Activated naive CD4-positive, alpha-beta T cell treated with anti-CD3 and anti-CD28 coated beads for 36 hours (primary cell): ENCODE measurements at regions not wholly inside any gene's neighbourhood (a gene's known extent, or its start where the extent isn't known, plus 50 kb on each side); places are given as distances from the start of the nearest gene placed in this dataset.

ENCODE experiments used
- CTCF ChIA-PET: fragments of 350-600 bp; sonication (Branson Sonifier 250); formaldehyde crosslinking; loops from one replicate; lab custom pipeline; 2021; ENCODE audit warnings: antibody characterized with exemption; lab: Charles Lee
- DNase-seq: peaks from one replicate; pipeline ENCODE4 v3.0.0-alpha.2; 2020
- H3K27ac Mint-ChIP-seq: one replicate; pipeline ENCODE4 v1.8.0; 2021; ENCODE audit warnings: mild to moderate bottlenecking, mixed read lengths
- H3K27me3 Mint-ChIP-seq: one replicate; pipeline ENCODE4 v1.8.0; 2021; ENCODE audit warnings: low read depth, mixed read lengths
- H3K36me3 Mint-ChIP-seq: one replicate; pipeline ENCODE4 v1.8.0; 2021; ENCODE audit warnings: low read depth, mixed read lengths
- H3K4me1 Mint-ChIP-seq: one replicate; pipeline ENCODE4 v1.8.0; 2021; ENCODE audit warnings: low read depth, mixed read lengths
- H3K4me3 Mint-ChIP-seq: one replicate; pipeline ENCODE4 v1.8.0; 2021; ENCODE audit warnings: mild to moderate bottlenecking, moderate library complexity, mixed read lengths
- H3K9me3 Mint-ChIP-seq: one replicate; pipeline ENCODE4 v1.8.0; 2021; ENCODE audit warnings: mixed read lengths
- intact Hi-C: fragments of 100-400 bp; cut with micrococcal nuclease; formaldehyde crosslinking; loops from one replicate; pipeline ENCODE4 v1.15.1; 2023

DNA sequence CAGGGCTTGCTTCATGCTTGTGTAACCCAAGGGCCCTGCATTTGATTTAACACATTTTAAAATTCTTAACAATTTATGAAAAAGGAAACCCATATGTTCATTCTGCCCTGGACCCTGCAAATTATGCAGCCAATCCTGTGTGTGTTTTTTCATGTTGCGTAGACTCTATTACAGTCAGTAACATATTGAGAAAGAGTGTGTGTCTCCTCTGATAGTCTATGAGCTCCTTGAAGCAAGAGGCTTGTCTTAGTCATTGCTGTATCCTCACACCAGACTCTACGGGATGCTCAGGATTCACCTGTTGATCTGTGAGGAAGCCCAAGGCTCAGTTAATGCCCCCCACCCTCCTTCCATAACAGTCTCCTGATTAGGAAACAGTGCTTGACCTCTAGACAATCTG, 177.3 kb upstream of the DMAC1 start:
- Mint-ChIP-seq H3K4me1 (peaks cover 73% of the 10 kb centered on the region), H3K27ac (peak overlapping the region; percentile 67), H3K9me3 (no peaks in the 10 kb centered on the region), H3K36me3 (no peaks in the 10 kb centered on the region), H3K27me3 (no peaks in the 10 kb centered on the region), H3K4me3 (no peak overlapping the region)
- CTCF ChIA-PET, result no interaction called here
- intact Hi-C loops, result loop anchor here (1.0 to 5.0 kb wide), 7 partner anchors 42 to 680 kb away; partner anchors contain the start of gene DMAC1
- no peak for DNase-seq

DNA sequence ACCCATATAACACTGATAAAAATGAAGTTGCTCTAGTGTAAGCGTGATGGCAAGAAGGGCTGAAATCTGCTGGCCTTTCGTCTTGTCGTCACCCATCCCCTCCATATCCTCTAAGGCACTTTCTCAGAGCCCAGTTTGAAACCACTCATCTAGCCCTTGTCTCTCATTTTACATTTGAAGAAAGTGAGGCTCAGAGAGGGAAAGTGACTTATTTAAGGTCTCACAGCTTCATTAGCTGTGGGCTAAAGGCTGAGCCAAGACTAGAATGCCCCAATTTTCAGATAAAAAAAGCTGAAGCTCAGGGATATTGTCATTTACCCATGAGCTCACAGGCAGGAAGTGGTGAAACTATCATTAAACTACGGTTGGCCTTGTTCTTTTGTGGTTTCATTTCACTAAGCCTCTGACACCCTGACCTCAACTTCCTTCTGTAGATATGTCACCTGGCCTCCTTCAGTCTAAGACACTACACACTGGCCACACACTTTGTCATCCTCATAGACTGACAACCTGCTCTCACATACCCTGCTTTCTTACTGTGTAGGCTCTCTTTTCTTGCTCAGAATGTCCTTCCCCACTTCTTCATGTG, 176.7 kb upstream of the DMAC1 start:
- CTCF ChIA-PET, result no interaction called here
- Mint-ChIP-seq H3K27ac (peak overlapping the region; percentile 67), H3K4me3 (no peak overlapping the region), H3K36me3 (no peaks in the 10 kb centered on the region), H3K27me3 (no peaks in the 10 kb centered on the region), H3K4me1 (peaks cover 67% of the 10 kb centered on the region), H3K9me3 (no peaks in the 10 kb centered on the region)
- intact Hi-C loops, result loop anchor here (1.0 to 5.0 kb wide), 7 partner anchors 41 to 679 kb away; partner anchors contain the start of gene DMAC1
- DNase-seq, result peak; percentile 71

DNA sequence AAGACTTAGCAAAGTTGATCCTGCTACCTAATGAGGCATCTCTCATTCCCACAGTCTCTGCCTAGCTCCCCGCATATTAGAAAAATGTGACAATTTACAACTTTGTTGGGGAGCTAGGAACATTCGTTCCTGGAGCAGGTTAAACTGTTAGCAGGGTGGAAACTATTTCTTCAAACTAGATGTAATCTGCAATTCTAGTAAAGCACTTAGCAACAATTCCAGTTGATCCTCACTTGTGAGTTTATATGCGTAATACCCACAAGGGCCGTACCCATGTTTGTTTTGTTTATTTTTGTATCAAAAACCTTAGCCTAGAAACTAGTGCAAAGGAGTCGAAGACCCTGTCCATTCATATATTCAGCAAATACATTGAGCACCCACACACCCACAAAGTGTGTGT, 175.8 kb upstream of the DMAC1 start:
- Mint-ChIP-seq H3K4me3 (no peak overlapping the region), H3K9me3 (no peaks in the 10 kb centered on the region), H3K27ac (no peak overlapping the region), H3K27me3 (no peaks in the 10 kb centered on the region), H3K36me3 (no peaks in the 10 kb centered on the region), H3K4me1 (peaks cover 59% of the 10 kb centered on the region)
- intact Hi-C loops, result loop anchor here (5.0 kb wide), 1 partner anchor 678 kb away; no protein-coding TSS in a partner anchor
- CTCF ChIA-PET, result no interaction called here
- DNase-seq, result no peak

DNA sequence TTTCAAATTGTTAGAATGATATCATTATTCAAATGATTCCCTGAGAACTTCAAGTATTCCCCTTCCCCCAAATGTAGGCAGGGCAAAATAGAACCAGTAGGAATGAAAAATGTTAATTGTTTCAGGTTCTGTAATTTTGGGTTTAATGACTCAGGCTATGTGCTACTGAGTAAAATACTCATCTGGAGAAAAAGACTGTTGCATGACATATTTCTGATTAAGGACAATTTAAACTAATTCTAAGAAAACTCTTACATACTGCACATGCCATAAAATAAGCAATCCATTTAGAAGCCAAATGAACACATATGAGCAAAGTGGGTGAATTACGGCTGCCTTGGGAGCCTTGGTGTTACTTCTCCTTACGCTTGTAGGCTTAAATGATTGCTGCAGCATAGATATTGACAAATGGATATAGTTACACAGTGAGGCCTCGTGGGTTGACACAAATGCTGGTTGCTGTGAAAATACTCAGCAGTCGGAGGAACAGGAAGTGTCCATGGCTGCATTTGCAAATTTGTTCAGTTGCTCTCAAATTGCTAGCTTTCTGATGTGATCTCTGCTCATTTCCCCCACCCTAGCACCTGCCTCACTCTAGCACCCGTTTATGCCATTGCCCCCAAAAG, 174.9 kb upstream of the DMAC1 start:
- intact Hi-C loops, result no loop called here
- H3K4me3 Mint-ChIP-seq, result no peak overlapping the region
- H3K27ac Mint-ChIP-seq, result no peak overlapping the region
- no peaks in the 10 kb centered on the region for H3K36me3 Mint-ChIP-seq
- H3K4me1 Mint-ChIP-seq, result peaks cover 56% of the 10 kb centered on the region
- peak; percentile 25 for DNase-seq
- H3K9me3 Mint-ChIP-seq, result no peaks in the 10 kb centered on the region
- CTCF ChIA-PET, result no interaction called here
- no peaks in the 10 kb centered on the region for H3K27me3 Mint-ChIP-seq

DNA sequence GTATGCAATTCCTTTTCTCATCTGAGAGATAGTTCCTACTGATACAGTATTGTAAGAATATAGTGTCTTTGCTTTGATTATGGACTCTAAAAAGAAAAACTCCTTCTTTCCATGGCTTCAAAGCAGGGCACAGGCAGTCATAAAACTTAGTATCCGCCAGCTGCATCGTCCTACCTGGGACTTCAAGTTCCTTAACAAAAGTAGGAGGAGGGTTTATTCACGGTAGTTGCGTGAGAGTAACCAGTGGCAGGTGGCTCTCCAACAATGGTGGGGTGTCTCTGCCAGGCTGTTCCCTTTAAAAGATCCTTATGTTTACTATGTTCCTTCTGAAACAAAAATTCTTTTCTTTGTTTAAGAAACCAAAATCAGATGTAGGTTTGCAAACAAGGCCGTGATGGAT, 173.5 kb upstream of the DMAC1 start:
- no peaks in the 10 kb centered on the region for H3K9me3 Mint-ChIP-seq
- no peak for DNase-seq
- no peak overlapping the region for H3K4me3 Mint-ChIP-seq
- no peak overlapping the region for H3K27ac Mint-ChIP-seq
- H3K27me3 Mint-ChIP-seq, result no peaks in the 10 kb centered on the region
- no peaks in the 10 kb centered on the region for H3K36me3 Mint-ChIP-seq
- intact Hi-C loops, result no loop called here
- CTCF ChIA-PET, result no interaction called here
- H3K4me1 Mint-ChIP-seq, result peaks cover 49% of the 10 kb centered on the region

DNA sequence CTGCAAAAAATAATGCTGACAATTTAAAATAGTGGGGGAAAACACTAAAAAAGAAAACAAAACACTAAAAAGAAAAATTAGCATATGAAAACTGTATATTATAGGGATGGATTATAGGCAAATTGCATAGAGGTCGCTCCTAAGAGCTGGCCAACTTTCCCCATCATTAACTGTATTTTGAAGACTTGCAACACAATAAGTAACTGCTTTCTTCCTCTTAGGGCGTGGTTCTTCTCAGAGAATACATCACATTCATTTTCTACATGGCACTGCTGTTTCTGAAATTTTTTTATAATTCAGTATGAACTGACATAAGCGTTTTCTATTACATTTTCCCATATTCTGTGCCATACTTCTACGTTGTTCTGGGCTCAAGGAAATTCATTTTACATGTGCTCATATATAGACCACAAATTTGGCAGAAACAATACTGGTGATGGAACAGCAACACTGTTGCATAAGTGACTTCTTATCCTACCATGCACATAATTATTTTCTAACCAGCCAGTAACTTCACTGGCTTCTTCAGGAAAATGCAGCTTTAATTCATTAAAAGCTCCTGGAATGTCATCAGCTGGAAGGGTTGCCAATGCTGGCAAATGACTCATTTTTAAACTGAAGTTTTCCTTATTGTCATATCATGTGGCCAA, 171.2 kb upstream of the DMAC1 start:
- DNase-seq, result no peak
- Mint-ChIP-seq H3K27ac (no peak overlapping the region), H3K27me3 (no peaks in the 10 kb centered on the region), H3K36me3 (no peaks in the 10 kb centered on the region), H3K4me3 (no peak overlapping the region), H3K9me3 (no peaks in the 10 kb centered on the region), H3K4me1 (peaks cover 40% of the 10 kb centered on the region)
- intact Hi-C loops, result no loop called here
- CTCF ChIA-PET, result no interaction called here

DNA sequence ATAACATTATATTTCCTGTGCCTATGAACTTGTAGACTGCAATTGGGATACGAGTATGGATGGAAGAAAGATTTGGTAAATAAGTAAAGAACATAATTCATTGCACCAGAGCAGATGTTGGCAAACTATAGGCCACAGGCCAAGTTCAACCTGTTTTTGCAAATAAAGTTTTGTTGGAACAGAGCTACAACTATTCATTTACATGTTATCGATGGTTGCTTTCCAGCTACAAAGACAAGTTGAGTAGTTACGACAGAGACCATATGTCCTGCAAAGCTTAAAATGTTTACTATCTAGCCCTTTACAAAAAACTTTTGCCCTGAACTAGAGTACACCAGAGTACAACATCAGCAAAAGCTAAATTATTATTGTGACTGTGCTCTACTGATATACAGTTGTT, 169.1 kb upstream of the DMAC1 start:
- no peak overlapping the region for H3K4me3 Mint-ChIP-seq
- H3K27me3 Mint-ChIP-seq, result no peaks in the 10 kb centered on the region
- intact Hi-C loops, result no loop called here
- H3K4me1 Mint-ChIP-seq, result peaks cover 21% of the 10 kb centered on the region
- DNase-seq, result no peak
- CTCF ChIA-PET, result no interaction called here
- no peaks in the 10 kb centered on the region for H3K36me3 Mint-ChIP-seq
- H3K27ac Mint-ChIP-seq, result no peak overlapping the region
- H3K9me3 Mint-ChIP-seq, result no peaks in the 10 kb centered on the region

DNA sequence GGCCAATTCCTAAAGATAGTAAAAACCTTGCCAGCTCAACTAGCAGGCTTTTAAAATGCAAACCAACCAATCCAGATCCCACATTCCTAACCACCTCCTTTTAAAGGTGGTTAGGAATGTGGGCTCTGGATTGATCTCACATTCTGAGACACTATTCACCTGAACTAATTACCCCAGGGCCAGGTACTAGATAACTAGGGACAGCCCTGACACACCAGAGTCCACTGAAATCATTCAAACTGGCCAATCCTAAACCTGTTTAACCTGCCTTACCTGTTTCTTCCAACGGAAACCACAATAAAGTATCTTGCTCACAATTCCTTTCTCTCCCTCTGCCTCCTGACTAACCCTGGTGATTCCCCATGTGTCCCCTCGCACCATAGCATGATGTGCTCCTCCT, 168.3 kb upstream of the DMAC1 start:
- DNase-seq, result no peak
- Mint-ChIP-seq H3K9me3 (no peaks in the 10 kb centered on the region), H3K4me1 (peaks cover 14% of the 10 kb centered on the region), H3K27me3 (no peaks in the 10 kb centered on the region), H3K4me3 (no peak overlapping the region), H3K36me3 (no peaks in the 10 kb centered on the region), H3K27ac (no peak overlapping the region)
- intact Hi-C loops, result no loop called here
- CTCF ChIA-PET, result no interaction called here

DNA sequence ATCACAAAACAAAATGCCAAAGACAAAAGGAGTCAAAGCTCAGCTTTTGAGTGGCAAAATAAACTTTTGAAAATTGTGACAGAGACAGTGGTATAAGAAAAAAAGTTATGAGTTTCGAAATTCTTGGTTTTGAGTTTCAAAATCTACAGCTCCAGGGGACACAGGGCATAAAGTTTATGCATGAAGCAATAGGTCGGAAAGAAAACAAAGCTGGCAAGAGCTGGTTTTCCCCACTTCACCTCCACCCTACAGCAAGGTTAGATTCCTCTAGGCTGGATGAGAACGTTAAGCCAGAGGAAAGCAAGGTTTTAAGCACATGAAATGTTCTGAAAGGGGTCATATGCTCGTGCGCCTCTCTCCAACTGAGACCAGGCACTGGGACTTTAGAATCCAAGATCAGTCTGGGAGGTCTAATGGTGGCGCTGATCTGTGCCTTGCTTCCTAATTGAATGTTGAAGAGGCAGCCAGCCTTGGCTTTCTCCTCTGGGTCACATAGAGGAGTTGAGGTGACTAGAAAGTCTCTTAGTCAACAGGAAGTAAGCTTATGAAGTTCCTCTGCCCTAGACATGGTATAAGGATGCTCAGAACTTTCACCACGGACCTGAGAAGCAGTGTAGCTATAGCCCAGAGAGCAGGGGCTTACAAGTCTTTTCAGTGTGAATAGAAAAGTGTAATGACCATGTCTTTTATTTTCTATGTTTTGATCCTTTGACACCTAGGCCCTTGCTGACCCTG, 167.7 kb upstream of the DMAC1 start:
- Mint-ChIP-seq H3K9me3 (no peaks in the 10 kb centered on the region), H3K4me1 (peaks cover 12% of the 10 kb centered on the region), H3K27ac (no peak overlapping the region), H3K4me3 (no peak overlapping the region), H3K36me3 (no peaks in the 10 kb centered on the region), H3K27me3 (no peaks in the 10 kb centered on the region)
- DNase-seq, result peak; percentile 9
- intact Hi-C loops, result no loop called here
- CTCF ChIA-PET, result interaction anchor here (0.7 kb wide), 1 partner anchor 14 kb away, joined by 4 read pairs; no protein-coding TSS in a partner anchor

DNA sequence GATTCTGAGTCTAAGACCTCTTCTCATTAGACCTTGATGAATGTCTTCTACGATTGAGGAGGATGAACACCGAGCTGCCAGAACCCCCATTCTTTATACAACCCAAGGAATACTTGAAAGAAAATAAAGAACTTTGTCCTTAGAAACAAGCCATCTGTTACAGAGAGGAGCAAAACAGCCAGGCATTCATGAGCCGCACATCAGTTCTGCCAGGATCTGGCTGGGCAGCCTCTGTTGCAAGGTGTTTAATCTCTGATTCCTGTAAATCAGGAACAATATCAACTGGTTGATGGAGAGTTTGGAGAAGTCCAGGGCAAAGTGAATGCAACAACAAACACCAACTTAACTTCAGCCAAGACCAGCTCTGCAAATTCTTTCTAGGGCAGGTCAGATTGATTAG, 165.5 kb upstream of the DMAC1 start:
- no peaks in the 10 kb centered on the region for H3K9me3 Mint-ChIP-seq
- no peaks in the 10 kb centered on the region for H3K36me3 Mint-ChIP-seq
- H3K27ac Mint-ChIP-seq, result no peak overlapping the region
- intact Hi-C loops, result no loop called here
- DNase-seq, result no peak
- CTCF ChIA-PET, result interaction anchor here (0.6 kb wide), 1 partner anchor 25 kb away, joined by 4 read pairs; no protein-coding TSS in a partner anchor
- H3K4me1 Mint-ChIP-seq, result peaks cover 12% of the 10 kb centered on the region
- H3K27me3 Mint-ChIP-seq, result no peaks in the 10 kb centered on the region
- H3K4me3 Mint-ChIP-seq, result no peak overlapping the region

DNA sequence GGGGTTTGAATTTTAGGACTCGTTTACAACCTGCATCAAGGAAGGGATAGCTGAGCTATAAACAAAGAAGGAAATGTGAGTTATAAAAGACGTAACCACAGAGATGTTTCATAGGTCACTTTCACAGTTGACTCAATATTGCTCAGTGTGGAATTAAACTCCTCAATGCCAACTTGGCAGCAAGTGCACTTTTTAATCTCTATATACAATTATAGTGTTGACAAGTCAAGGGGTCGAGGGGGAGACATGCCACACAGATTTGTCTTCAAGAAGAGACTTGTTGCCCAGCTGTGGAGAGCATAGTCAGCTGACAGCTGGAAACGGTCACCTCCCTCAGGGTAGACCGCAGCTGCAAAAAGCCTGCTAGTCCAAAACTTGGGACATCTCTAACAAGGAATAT, 163.4 kb upstream of the DMAC1 start:
- Mint-ChIP-seq H3K36me3 (no peaks in the 10 kb centered on the region), H3K4me1 (peaks cover 20% of the 10 kb centered on the region), H3K9me3 (no peaks in the 10 kb centered on the region), H3K27me3 (no peaks in the 10 kb centered on the region), H3K4me3 (no peak overlapping the region), H3K27ac (no peak overlapping the region)
- no peak for DNase-seq
- intact Hi-C loops, result no loop called here
- CTCF ChIA-PET, result no interaction called here

DNA sequence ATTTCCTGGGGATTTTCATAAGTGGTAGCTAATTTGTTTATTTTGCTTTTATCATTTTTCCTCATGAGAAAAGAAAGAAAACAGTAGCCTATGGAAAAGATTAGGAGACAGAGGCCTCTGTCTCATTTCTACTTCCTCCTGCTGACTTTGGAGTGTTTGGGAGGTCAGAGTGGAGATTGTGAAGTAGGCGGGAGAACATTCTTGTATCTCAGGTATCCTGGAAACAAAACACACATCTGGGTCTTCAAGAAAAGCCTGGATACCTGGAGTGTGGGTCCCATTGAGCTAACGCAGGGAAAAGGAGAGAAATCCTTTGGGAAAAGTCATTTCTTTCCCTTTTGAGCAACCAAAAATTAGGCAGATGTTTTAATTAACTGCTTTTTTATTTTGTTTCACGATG, 161.5 kb upstream of the DMAC1 start:
- peaks cover 9% of the 10 kb centered on the region for H3K4me1 Mint-ChIP-seq
- H3K27ac Mint-ChIP-seq, result no peak overlapping the region
- no peaks in the 10 kb centered on the region for H3K27me3 Mint-ChIP-seq
- no peaks in the 10 kb centered on the region for H3K9me3 Mint-ChIP-seq
- no peak for DNase-seq
- no peak overlapping the region for H3K4me3 Mint-ChIP-seq
- intact Hi-C loops, result no loop called here
- CTCF ChIA-PET, result interaction anchor here (0.9 to 1.8 kb wide), 2 partner anchors 9 to 13 kb away, joined by 3 to 8 read pairs; no protein-coding TSS in a partner anchor
- no peaks in the 10 kb centered on the region for H3K36me3 Mint-ChIP-seq
